ENCODE measurements at regions not wholly inside any gene's neighbourhood (a gene's known extent, or its start where the extent isn't known, plus 50 kb on each side); places are given as distances from the start of the nearest gene placed in this dataset.

DNA sequence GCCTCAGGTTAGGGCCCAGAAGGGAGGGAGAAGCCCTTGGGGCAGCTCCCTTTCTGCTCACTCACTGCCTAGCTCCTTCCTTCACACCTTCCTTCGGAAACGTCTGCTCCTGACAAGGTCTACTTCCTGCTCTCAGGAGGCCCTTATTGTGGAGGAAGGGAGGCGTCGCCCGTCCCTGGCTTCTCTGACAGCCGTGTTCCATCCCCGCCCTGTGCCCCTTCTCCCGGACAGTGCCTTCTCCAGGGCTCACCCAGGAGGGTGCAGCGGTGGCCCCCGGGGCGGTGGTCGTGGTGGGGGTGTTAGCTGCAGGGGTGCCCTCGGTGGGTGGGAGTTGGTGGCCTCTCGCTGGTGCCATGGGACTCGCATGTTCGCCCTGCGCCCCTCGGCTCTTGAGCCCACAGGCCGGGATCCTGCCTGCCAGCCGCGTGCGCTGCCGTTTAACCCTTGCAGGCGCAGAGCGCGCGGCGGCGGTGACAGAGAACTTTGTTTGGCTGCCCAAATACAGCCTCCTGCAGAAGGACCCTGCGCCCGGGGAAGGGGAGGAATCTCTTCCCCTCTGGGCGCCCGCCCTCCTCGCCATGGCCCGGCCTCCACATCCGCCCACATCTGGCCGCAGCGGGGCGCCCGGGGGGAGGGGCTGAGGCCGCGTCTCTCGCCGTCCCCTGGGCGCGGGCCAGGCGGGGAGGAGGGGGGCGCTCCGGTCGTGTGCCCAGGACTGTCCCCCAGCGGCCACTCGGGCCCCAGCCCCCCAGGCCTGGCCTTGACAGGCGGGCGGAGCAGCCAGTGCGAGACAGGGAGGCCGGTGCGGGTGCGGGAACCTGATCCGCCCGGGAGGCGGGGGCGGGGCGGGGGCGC is 231.9 kb downstream of the SEC14L1 start (continued):
- TF ChIP-seq, protein P1, sequence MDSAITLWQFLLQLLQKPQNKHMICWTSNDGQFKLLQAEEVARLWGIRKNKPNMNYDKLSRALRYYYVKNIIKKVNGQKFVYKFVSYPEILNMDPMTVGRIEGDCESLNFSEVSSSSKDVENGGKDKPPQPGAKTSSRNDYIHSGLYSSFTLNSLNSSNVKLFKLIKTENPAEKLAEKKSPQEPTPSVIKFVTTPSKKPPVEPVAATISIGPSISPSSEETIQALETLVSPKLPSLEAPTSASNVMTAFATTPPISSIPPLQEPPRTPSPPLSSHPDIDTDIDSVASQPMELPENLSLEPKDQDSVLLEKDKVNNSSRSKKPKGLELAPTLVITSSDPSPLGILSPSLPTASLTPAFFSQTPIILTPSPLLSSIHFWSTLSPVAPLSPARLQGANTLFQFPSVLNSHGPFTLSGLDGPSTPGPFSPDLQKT (CRISPR knock-in tag; IDR thresholded peaks at IDR 0.05; ENCODE audit: borderline replicate concordance): no peak
- TF ChIP-seq ZNF546 (CRISPR knock-in tag; conservative IDR thresholded peaks at IDR 0.05) (peak; percentile 83; the same call in 1 of the 2 replicates), ARNT (IDR thresholded peaks at IDR 0.05) (no peak), NFE2L1 (CRISPR knock-in tag; IDR thresholded peaks at IDR 0.05; ENCODE audit: borderline replicate concordance) (no peak), ZBTB42 (CRISPR knock-in tag; IDR thresholded peaks at IDR 0.05) (peak; percentile 100), ZNF878 (CRISPR knock-in tag; IDR thresholded peaks at IDR 0.05) (no peak), NONO (IDR thresholded peaks at IDR 0.05) (no peak), NONO (CRISPR knock-in tag; conservative IDR thresholded peaks at IDR 0.05) (peak; percentile 98), SMC3 (IDR thresholded peaks at IDR 0.05; ENCODE audit: low read length) (no peak; the same call in 1 of the 2 replicates), NFIC (IDR thresholded peaks at IDR 0.05; ENCODE audit: low read length) (no peak), EHMT2 (IDR thresholded peaks at IDR 0.05; ENCODE audit: borderline replicate concordance, low read depth, low read length) (no peak), RBFOX2 (IDR thresholded peaks at IDR 0.05; ENCODE audit: low read depth, low read length) (no peak; the same call in none of the 2 replicates), TRIM24 (CRISPR knock-in tag; IDR thresholded peaks at IDR 0.05) (no peak), GATAD2A (CRISPR knock-in tag; IDR thresholded peaks at IDR 0.05) (peak; percentile 78; the same call in 1 of the 2 replicates), ZNF143 (CRISPR knock-in tag; IDR thresholded peaks at IDR 0.05) (0 out of 2 replicates have a peak, but pooled peaks have one; percentile 42), SETDB1 (CRISPR knock-in tag; IDR thresholded peaks at IDR 0.05; ENCODE audit: borderline replicate concordance) (no peak), YEATS2 (CRISPR knock-in tag; IDR thresholded peaks at IDR 0.05; ENCODE audit: borderline replicate concordance) (no peak), TOPORS (CRISPR knock-in tag; IDR thresholded peaks at IDR 0.05) (no peak), SMAD1 (CRISPR knock-in tag; IDR thresholded peaks at IDR 0.05; ENCODE audit: borderline replicate concordance, low read depth) (peak; percentile 86; the same call in 1 of the 2 replicates), POLR2AphosphoS5 (IDR thresholded peaks at IDR 0.05; ENCODE audit: low read depth, low read length) (no peak), RBM22 (optimal IDR thresholded peaks at IDR 0.05; ENCODE audit: low read length) (no peak), HDAC1 (CRISPR knock-in tag; IDR thresholded peaks at IDR 0.05) (peak; percentile 92), NFATC3 (CRISPR knock-in tag; IDR thresholded peaks at IDR 0.05) (peak; percentile 56; the same call in 1 of the 2 replicates)
- TF ChIP-seq, protein P2, sequence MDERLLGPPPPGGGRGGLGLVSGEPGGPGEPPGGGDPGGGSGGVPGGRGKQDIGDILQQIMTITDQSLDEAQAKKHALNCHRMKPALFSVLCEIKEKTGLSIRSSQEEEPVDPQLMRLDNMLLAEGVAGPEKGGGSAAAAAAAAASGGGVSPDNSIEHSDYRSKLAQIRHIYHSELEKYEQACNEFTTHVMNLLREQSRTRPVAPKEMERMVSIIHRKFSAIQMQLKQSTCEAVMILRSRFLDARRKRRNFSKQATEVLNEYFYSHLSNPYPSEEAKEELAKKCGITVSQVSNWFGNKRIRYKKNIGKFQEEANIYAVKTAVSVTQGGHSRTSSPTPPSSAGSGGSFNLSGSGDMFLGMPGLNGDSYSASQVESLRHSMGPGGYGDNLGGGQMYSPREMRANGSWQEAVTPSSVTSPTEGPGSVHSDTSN (CRISPR knock-in tag; IDR thresholded peaks at IDR 0.05): peak; percentile 90
- TF ChIP-seq, protein P3, sequence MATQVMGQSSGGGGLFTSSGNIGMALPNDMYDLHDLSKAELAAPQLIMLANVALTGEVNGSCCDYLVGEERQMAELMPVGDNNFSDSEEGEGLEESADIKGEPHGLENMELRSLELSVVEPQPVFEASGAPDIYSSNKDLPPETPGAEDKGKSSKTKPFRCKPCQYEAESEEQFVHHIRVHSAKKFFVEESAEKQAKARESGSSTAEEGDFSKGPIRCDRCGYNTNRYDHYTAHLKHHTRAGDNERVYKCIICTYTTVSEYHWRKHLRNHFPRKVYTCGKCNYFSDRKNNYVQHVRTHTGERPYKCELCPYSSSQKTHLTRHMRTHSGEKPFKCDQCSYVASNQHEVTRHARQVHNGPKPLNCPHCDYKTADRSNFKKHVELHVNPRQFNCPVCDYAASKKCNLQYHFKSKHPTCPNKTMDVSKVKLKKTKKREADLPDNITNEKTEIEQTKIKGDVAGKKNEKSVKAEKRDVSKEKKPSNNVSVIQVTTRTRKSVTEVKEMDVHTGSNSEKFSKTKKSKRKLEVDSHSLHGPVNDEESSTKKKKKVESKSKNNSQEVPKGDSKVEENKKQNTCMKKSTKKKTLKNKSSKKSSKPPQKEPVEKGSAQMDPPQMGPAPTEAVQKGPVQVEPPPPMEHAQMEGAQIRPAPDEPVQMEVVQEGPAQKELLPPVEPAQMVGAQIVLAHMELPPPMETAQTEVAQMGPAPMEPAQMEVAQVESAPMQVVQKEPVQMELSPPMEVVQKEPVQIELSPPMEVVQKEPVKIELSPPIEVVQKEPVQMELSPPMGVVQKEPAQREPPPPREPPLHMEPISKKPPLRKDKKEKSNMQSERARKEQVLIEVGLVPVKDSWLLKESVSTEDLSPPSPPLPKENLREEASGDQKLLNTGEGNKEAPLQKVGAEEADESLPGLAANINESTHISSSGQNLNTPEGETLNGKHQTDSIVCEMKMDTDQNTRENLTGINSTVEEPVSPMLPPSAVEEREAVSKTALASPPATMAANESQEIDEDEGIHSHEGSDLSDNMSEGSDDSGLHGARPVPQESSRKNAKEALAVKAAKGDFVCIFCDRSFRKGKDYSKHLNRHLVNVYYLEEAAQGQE (IDR thresholded peaks at IDR 0.05; ENCODE audit: borderline replicate concordance in 1 of 2, low read depth in 1 of 2, low read length in 2 of 2): no peak; a peak in 1 of 4 replicates

All from HepG2 (cell line).